ENCODE measurements at regions not wholly inside any gene's neighbourhood (a gene's known extent, or its start where the extent isn't known, plus 50 kb on each side); places are given as distances from the start of the nearest gene placed in this dataset.

DNA sequence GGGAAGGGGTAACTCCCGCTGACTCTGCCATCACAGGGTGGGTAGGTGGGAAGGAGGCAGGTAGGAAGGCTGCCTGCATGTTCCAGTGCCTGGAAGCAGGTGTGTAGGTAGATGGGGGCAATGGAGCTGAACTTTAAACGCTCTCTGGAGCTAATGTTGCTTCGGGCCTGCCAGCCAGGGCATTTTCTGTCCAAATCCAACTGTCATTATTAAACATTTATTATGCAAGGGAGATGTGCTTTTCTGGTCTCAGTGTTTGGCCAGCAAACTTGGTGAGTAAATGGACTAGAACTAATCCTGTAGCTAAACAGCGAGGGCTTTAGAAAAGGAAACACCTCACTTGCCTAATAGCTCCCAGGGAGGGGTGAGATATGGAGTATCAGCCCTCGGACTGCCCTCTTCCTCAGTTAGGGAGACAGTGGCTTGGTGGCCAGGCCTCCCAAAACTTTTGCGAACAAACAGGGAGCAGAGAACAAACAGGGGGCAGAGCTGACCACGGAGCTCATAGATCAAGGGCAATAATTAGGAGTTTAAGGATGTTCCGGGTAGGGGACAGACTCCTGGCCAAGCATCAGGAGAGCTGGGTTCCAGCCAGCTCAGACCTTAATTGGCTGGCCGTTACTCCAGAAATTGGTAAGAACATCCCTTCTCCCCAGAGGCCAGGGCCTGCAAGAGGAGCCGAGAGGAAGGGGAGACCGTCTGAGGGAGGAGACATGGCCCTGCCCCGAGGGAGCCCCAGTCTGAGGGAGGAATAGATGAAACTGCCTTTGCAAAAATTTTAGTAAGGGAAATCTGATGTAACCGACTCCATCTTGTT is 131.1 kb downstream of the VEGFA start:
- H3K27me3 ChIP-seq (ENCODE audit: low read depth, low read length): no peaks in the 10 kb centered on the region
- no peaks in the 10 kb centered on the region for H3K36me3 ChIP-seq (ENCODE audit: control insufficient read depth in 1 of 2, insufficient read depth in 2 of 2, low read length in 2 of 2)
- no peak overlapping the region for H3K27ac ChIP-seq (ENCODE audit: low read length)
- H3K4me1 ChIP-seq (ENCODE audit: control insufficient read depth in 1 of 2, insufficient read depth in 2 of 2, low read length in 2 of 2): no peaks in the 10 kb centered on the region
- no peaks in the 10 kb centered on the region for H3K9me3 ChIP-seq (ENCODE audit: control insufficient read depth in 1 of 2, low read length in 2 of 2)
- no peak overlapping the region for H3K4me3 ChIP-seq (ENCODE audit: low read depth in 1 of 2, low read length in 2 of 2)

DNA sequence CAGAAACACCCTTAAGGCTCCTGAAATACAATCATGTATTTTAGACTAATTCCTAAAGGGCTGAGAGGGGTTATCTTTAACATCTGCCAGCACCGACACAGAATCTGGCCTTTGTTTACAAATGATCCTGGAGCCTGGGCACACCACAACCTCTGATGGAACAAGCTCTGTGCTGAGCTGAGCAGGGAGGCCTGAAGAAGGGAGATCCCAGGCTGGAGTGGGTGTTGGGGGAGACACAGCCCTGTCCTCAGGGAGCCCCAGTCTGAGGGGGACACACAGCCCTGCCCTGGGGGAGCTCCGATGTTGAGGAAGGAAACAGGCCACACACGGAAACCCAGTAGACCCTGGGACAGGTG is 130.5 kb downstream of the VEGFA start:
- Histone ChIP-seq H3K9me3 (ENCODE audit: control insufficient read depth in 1 of 2, low read length in 2 of 2) (no peaks in the 10 kb centered on the region), H3K27ac (ENCODE audit: low read length) (no peak overlapping the region), H3K4me3 (ENCODE audit: low read depth in 1 of 2, low read length in 2 of 2) (no peak overlapping the region), H3K4me1 (ENCODE audit: control insufficient read depth in 1 of 2, insufficient read depth in 2 of 2, low read length in 2 of 2) (no peaks in the 10 kb centered on the region), H3K36me3 (ENCODE audit: control insufficient read depth in 1 of 2, insufficient read depth in 2 of 2, low read length in 2 of 2) (no peaks in the 10 kb centered on the region), H3K27me3 (ENCODE audit: low read depth, low read length) (no peaks in the 10 kb centered on the region)

DNA sequence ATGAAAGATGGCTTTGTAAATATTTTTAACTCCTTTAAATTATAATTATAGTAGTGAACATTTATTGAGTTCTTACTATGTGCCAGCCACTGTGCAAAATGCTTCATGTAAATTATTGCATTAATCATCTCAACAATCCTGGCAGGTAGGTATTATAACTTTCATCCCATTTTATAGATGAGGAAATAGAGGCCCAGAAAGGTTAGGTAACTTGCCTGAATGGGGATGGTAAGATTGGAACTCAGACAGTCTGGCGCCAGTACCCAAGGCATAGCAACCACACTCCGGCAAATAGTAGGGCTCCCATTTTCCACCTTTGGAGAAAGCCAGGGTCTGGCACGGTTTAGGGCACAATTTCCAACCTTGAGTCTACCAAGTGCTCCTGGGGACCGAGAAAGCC is 129.8 kb downstream of the VEGFA start:
- Histone ChIP-seq H3K4me1 (ENCODE audit: control insufficient read depth in 1 of 2, insufficient read depth in 2 of 2, low read length in 2 of 2) (no peaks in the 10 kb centered on the region), H3K27ac (ENCODE audit: low read length) (no peak overlapping the region), H3K36me3 (ENCODE audit: control insufficient read depth in 1 of 2, insufficient read depth in 2 of 2, low read length in 2 of 2) (no peaks in the 10 kb centered on the region), H3K4me3 (ENCODE audit: low read depth in 1 of 2, low read length in 2 of 2) (no peak overlapping the region), H3K9me3 (ENCODE audit: control insufficient read depth in 1 of 2, low read length in 2 of 2) (no peaks in the 10 kb centered on the region), H3K27me3 (ENCODE audit: low read depth, low read length) (no peaks in the 10 kb centered on the region)

DNA sequence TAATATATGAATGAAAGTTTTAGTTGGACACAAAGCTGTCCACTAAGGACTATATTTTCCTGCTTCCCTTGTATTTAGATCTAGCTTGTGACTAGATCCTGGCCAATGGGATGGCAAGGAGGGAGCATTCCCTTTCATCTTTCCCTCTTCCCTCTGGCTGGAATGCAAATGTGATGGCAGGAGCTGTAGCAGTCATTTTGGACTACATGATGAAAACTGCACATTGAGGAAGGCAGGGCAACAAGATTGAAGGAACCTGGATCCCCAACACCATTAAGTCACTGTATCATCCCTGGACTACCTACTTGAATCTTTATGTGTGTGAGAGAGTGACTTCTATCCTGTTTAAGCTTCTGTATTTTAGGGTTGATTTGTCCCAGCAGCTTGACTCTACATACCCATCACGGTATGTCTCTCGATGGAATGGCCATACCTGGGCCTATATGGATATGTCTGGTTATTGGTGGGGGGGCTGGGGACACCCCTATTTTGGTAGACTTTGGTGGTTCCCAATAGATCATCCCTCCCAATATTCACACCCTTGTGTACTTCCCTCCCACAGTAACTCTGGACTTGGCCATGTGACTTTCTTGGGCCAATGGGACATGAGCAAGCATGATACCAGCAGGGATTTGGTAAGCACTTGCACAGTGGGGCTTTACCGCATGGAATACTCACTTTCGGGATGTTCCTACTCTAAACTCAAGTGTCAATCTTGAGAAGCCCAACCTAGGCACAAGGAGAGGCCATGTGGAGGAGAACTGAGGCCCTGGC is 128.5 kb downstream of the VEGFA start:
- no peaks in the 10 kb centered on the region for H3K27me3 ChIP-seq (ENCODE audit: low read depth, low read length)
- no peak overlapping the region for H3K4me3 ChIP-seq (ENCODE audit: low read depth in 1 of 2, low read length in 2 of 2)
- no peaks in the 10 kb centered on the region for H3K36me3 ChIP-seq (ENCODE audit: control insufficient read depth in 1 of 2, insufficient read depth in 2 of 2, low read length in 2 of 2)
- H3K27ac ChIP-seq (ENCODE audit: low read length): no peak overlapping the region
- no peaks in the 10 kb centered on the region for H3K4me1 ChIP-seq (ENCODE audit: control insufficient read depth in 1 of 2, insufficient read depth in 2 of 2, low read length in 2 of 2)
- H3K9me3 ChIP-seq (ENCODE audit: control insufficient read depth in 1 of 2, low read length in 2 of 2): no peaks in the 10 kb centered on the region

DNA sequence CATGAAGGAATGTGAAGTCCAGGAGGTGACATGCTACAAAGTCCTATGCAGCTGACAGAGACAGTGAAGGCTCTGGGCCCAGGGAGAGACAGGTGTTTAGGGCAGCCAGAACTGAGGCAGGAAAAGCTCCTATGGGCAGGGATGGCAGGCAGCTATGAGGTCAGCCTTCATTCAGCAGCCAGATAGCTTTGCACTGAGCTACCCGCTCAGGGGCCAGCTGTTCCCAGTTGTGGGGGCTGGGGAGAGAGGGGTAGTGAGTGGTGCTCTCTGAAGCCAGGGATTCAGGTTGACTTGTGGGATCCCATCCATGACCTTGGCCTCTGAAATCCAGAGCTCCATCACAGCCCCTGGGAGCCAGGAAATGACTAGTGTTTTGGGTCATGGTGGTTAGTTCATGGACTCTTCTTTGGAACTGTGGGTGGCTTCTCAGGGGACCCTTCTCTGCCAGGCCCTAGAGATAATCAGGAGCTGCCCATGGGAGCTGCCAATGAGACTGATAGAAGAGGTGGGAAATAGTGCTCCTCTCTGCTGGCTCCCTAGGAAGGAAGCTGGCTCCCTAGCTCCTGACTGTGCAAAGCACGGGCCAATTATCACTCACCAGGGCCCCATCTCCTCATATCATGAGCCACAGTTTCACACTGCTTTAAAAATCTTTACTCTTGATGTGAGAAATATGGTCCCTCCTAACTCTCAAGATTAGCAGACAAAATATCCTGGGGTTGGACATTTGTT is 127.7 kb downstream of the VEGFA start:
- H3K9me3 ChIP-seq (ENCODE audit: control insufficient read depth in 1 of 2, low read length in 2 of 2): no peaks in the 10 kb centered on the region
- H3K36me3 ChIP-seq (ENCODE audit: control insufficient read depth in 1 of 2, insufficient read depth in 2 of 2, low read length in 2 of 2): no peaks in the 10 kb centered on the region
- no peaks in the 10 kb centered on the region for H3K27me3 ChIP-seq (ENCODE audit: low read depth, low read length)
- no peaks in the 10 kb centered on the region for H3K4me1 ChIP-seq (ENCODE audit: control insufficient read depth in 1 of 2, insufficient read depth in 2 of 2, low read length in 2 of 2)
- no peak overlapping the region for H3K27ac ChIP-seq (ENCODE audit: low read length)
- H3K4me3 ChIP-seq (ENCODE audit: low read depth in 1 of 2, low read length in 2 of 2): no peak overlapping the region

DNA sequence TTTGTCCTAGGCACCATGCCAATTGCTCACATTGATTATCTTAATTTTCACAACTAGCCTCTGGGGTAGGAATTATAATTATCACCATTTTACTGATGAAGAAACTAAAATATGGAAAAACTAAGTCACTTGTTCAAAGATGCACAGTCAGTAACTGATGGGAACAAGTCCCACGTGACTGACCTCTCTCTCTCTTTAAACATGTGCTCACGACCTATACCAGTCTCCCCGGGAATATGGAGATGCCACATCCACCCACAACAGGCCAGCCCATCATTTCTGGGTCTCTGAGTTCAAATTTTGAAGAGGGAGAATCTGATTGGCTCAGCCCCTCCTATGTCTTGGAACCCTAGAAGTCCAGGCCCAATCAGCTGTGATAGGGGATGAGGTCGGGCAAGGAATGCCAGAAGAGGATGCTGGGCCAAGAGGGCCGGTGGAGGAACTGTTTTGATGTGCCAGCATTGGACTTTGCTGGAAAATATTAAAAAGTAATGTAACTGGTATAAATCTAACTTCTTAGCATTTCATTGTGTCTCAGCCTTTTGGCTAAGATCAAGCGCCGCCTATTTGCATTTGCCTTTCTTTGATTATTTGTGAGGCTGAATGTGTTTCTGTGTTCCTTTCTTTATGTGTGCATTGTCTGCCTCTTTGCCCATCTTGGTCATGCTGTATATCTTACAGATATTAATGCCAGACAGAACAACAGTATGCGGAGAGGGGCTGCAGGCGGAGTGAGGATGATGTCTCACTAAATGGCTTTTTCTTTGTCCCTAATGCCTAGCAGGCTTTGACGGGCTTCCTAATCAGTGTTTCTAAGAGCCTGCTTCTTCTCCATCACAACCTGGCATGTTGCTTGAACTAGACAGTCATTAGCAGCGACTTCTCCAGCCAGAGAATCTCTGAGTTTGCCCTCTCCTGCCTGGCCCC is 126.6 kb downstream of the VEGFA start:
- Histone ChIP-seq H3K36me3 (ENCODE audit: control insufficient read depth in 1 of 2, insufficient read depth in 2 of 2, low read length in 2 of 2) (no peaks in the 10 kb centered on the region), H3K27ac (ENCODE audit: low read length) (no peak overlapping the region), H3K4me1 (ENCODE audit: control insufficient read depth in 1 of 2, insufficient read depth in 2 of 2, low read length in 2 of 2) (no peaks in the 10 kb centered on the region), H3K4me3 (ENCODE audit: low read depth in 1 of 2, low read length in 2 of 2) (no peak overlapping the region), H3K27me3 (ENCODE audit: low read depth, low read length) (no peaks in the 10 kb centered on the region), H3K9me3 (ENCODE audit: control insufficient read depth in 1 of 2, low read length in 2 of 2) (no peaks in the 10 kb centered on the region)

DNA sequence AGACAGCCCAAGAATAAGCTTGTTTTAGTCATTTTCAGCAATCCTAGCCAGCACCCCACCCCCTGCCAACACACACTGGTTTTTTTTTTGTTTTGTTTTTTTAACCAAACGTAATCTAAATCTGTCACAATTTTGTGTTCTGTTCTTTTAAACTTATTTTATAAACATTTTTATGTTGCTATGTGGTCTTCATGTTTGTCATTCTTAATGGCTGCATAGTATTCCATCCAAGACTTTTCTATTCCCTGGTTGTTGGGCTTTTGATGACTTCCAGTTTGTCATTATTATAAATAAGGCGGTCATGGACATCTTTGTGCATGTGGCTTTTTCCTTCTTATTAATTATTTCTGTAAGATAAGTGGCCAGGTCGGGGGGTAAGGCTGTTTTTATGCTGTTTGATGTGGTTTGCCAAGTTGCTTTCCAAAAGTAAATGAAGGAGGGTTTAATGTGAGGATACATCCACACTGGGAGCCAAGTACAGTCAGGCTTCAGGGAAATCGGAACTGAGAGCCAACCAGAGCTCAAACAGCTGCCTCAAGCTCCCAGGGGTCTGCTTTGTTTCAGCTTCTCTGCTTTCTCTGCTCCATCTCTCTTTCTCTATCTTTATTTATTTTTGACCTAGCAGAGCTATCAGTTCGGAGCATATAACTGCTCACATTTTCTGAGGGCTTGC is 125.8 kb downstream of the VEGFA start:
- no peaks in the 10 kb centered on the region for H3K4me1 ChIP-seq (ENCODE audit: control insufficient read depth in 1 of 2, insufficient read depth in 2 of 2, low read length in 2 of 2)
- no peaks in the 10 kb centered on the region for H3K36me3 ChIP-seq (ENCODE audit: control insufficient read depth in 1 of 2, insufficient read depth in 2 of 2, low read length in 2 of 2)
- no peaks in the 10 kb centered on the region for H3K27me3 ChIP-seq (ENCODE audit: low read depth, low read length)
- no peak overlapping the region for H3K27ac ChIP-seq (ENCODE audit: low read length)
- H3K4me3 ChIP-seq (ENCODE audit: low read depth in 1 of 2, low read length in 2 of 2): no peak overlapping the region
- H3K9me3 ChIP-seq (ENCODE audit: control insufficient read depth in 1 of 2, low read length in 2 of 2): no peaks in the 10 kb centered on the region

DNA sequence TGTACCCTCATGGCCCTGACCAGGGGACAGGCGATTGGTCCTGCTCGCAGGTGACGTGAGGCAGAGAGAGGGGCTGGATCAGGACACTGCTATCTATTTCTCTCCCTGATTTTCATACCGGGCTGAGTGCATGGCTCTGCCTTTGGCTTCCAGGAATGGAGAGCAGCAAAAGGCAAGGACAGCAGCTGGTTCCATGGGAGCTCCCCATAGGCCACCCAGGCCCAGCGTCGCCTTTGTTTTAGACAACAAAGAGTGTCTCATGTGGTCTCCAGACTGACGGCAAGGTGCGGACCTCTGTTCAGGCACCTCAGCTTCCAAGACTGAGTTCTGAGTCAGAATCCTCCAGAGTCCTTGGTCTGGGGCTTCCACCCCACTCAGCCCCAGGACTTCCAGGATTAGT is 123.1 kb downstream of the VEGFA start:
- H3K9me3 ChIP-seq (ENCODE audit: control insufficient read depth in 1 of 2, low read length in 2 of 2): no peaks in the 10 kb centered on the region
- H3K4me3 ChIP-seq (ENCODE audit: low read depth in 1 of 2, low read length in 2 of 2): no peak overlapping the region
- H3K27ac ChIP-seq (ENCODE audit: low read length): no peak overlapping the region
- no peaks in the 10 kb centered on the region for H3K4me1 ChIP-seq (ENCODE audit: control insufficient read depth in 1 of 2, insufficient read depth in 2 of 2, low read length in 2 of 2)
- H3K27me3 ChIP-seq (ENCODE audit: low read depth, low read length): no peaks in the 10 kb centered on the region
- H3K36me3 ChIP-seq (ENCODE audit: control insufficient read depth in 1 of 2, insufficient read depth in 2 of 2, low read length in 2 of 2): no peaks in the 10 kb centered on the region

DNA sequence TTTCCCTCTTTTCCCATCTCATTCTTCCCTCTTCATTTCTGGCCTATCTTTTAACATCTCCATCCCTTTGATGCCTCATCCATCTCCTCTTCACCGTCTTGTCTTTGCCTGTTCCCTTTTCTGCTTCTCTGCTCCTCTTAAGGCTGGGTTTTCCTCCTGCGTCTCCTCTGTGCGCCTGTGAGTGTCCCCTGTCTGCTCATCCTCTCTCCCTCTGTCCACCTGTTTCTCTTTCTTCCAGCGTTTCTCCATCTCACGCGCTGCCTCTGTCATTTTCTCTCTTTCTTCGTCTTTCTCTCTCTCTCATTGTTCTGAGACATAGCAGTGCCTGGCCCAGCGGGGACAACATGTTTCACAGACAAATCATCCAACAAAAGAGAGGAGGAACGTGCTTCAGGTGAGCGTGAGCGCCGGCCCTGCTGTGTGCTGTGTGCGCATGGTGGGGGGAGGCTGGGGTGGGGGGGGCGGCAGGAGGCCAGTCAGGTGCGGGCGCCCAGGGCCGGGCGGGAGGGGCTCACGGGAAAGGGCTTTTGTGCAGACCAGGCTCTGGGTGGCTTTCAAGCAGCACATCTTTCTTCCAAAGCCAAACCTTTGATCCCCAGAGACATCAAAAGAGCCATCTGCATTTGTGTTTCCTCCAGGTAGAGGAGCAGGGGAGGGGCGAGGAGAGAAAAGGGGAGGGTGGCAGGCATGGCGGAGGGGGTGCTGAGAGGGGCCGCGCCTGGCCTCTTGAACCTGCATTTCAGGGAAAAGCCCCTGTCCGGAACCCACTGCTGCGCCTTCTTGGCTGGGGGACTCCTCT is 121.3 kb downstream of the VEGFA start:
- H3K27me3 ChIP-seq (ENCODE audit: low read depth, low read length): no peaks in the 10 kb centered on the region
- no peak overlapping the region for H3K27ac ChIP-seq (ENCODE audit: low read length)
- no peak overlapping the region for H3K4me3 ChIP-seq (ENCODE audit: low read depth in 1 of 2, low read length in 2 of 2)
- no peaks in the 10 kb centered on the region for H3K9me3 ChIP-seq (ENCODE audit: control insufficient read depth in 1 of 2, low read length in 2 of 2)
- no peaks in the 10 kb centered on the region for H3K36me3 ChIP-seq (ENCODE audit: control insufficient read depth in 1 of 2, insufficient read depth in 2 of 2, low read length in 2 of 2)
- H3K4me1 ChIP-seq (ENCODE audit: control insufficient read depth in 1 of 2, insufficient read depth in 2 of 2, low read length in 2 of 2): no peaks in the 10 kb centered on the region

Measured in muscle layer of duodenum (tissue), 2 donors.